GM19025 (cell line): ENCODE measurements at regions not wholly inside any gene's neighbourhood (a gene's known extent, or its start where the extent isn't known, plus 50 kb on each side); places are given as distances from the start of the nearest gene placed in this dataset.
"Not testable (repeated sequence)": the region's sequence is repeated elsewhere in the genome, so short reads cannot be mapped to it uniquely, and the experiment has no call there.

Source experiments
- ATAC-seq: cut with Tn5 transposase; IDR thresholded peaks from one replicate; pipeline ENCODE4 v1.9.1; 2021; ENCODE audit warnings: mild to moderate bottlenecking, low read depth, moderate library complexity; ENCODE audit not compliant: unreplicated experiment

DNA sequence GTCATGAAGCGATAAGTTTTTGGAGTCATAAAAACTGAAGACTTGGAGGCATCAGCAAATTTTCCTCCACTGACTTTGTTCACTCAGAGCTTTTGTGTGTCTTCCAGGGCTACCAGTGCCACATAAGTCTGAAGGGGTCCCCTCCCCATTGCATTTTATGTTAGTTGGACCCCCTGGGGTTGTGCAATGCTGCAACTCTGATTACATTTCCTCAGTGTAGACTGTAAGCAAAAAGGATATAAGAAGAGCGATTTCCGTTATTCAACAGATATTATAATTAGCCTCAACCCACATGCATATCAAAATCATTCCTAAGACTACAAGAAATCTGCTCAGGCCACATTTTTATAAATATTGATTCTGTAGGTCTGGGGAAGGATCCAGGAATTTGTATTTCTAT, 324.0 kb downstream of the TDRD3 start:
- ATAC-seq: no peak

DNA sequence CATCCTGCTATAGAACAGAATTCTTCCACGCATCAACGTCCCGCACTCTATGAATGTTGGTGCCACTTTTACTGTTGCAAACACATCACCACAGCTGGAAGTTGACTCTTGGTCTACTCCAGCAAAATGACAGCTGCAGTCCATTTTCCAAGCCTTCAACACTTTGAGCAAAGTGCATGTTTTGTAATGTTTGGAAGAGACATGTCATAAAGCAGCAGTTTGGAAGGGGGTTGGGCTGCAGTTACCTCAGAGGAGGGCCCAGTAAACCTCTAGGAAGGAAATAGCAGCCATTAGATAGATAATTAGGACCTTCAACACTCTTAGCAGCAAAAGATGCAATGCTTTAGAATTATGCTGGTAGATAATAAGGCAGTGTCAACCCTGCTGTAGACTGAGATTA, 323.6 kb downstream of the TDRD3 start:
- ATAC-seq: no peak

DNA sequence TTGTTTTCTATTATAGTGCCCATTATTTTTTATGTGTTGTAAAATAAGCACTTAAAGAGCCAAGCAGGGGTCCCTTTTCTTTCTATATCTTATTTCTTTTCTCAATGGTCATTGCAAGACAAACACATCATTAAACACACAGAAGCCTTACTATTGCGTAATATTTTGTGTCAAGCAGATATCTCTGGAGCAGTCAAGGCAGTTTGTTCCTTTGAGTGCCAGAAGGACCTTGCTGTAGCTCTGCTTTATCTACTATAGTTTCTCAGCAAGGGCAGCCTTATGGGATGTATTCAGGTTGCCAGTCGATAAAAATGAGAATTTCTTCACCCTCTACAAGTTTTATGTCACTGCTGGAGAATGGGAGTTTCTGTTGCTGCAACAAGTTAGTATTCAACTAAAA, 319.3 kb downstream of the TDRD3 start:
- ATAC-seq: no peak

GRCh38 chr13:60707878-60708277, 310.9 kb downstream of the TDRD3 start:
- no peak for ATAC-seq

DNA sequence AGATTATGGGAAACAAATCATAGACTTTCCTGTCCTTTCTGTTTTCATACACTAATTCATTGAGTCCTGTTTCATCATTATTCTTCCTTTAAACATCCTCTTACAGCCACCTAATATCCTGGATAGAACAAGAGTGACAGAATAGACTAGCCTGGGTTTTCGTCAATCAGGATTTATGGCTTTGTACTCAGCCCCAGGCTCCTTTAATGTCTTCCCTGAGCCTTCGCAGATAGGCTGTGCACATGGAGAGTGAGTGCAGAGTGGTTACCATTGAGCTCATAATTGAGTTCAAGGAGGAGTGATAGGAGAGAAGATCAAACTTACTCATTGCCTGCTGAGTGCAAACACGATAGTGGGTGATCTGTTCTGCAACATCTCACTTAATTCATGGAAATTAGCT, 304.9 kb downstream of the TDRD3 start:
- ATAC-seq: no peak

GRCh38 chr13:60700994-60701393, 304.0 kb downstream of the TDRD3 start:
- ATAC-seq: no peak

DNA sequence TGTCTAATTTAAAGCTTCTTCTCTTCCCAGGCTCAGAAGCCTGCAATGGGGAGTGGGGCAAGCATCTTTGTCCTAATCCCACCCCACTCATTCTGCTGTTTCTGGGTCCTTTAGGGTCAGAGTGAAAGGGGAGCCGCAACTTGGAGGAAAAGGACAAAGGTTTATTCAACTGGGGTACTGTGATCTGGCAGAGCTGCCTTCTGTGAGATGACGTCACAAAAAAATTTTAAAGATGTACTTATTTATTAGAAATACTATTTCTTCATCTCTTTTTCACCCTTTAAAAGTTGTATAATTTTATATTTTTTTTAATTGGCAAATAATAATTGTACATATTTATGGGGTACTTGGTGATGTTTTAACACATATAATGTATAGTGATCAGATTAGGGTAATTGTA, 302.6 kb downstream of the TDRD3 start:
- no peak for ATAC-seq

DNA sequence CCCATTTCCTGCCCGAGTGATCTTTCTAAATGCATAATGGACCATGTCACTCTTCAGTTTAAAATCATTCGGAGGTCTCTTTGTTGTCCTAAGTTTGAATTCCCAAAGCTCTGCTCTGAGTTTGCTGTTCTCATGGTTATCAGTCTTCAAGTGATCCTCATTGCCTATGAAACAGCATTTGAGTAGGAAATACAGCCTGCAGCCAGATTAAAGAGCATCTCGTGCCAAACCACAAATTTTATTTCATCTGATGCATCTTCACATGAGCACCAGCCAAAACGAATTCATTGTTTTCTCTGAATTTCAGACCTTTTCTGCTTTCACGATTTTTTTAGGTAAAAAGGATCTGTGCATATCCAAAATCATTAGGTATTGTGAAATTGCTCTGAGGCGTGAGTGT, 299.6 kb downstream of the TDRD3 start:
- ATAC-seq: no peak

GRCh38 chr13:60691268-60691667, 294.2 kb downstream of the TDRD3 start:
- no peak for ATAC-seq

DNA sequence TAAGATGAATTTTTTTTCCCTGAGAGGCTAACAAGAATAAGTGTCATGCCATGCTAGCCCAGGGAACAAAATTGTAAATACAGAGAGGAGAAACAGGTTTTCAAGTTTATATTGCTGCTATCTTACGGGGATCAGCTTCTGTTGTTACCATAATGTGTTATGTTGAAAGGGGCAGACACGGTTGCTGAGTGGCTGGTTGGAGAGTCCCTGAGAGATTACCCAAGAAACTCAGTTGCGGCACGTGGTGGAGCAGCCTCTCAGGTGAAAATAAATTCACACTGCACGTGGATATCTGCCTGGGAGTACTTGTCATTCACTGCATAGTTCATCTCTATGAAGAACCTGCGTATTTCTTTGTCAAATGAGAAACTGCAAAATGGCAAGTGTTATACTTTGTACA, 293.6 kb downstream of the TDRD3 start:
- no peak for ATAC-seq

GRCh38 chr13:60689571-60689970, 292.6 kb downstream of the TDRD3 start:
- ATAC-seq: no peak

- no peak for ATAC-seq
Observed at GRCh38 chr13:60689076-60689475, 292.1 kb downstream of the TDRD3 start.

- no peak for ATAC-seq
Observed at GRCh38 chr13:60679928-60680694, 283.1 kb downstream of the TDRD3 start.

- ATAC-seq: no peak
Observed at GRCh38 chr13:60679131-60679530, 282.1 kb downstream of the TDRD3 start.

DNA sequence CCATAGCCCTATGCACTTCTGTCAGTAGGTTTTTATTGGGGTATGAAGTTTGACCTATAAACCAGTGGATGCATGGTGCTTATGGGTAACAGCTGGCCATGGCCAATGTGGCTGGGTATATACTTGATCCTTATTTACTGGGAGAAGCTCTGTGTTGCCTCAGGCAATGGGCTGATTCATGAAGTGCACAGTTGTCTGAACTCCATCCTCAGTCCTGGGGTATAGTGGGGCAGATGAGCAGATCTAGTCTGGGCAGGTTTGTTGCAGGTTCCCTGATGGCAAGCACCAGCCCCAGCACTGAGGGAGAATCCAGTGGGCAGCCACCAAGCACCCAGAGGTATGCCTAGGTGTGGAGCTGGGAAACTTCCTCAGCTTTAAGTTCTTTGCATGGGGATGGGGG, 274.4 kb downstream of the TDRD3 start:
- ATAC-seq: no peak

DNA sequence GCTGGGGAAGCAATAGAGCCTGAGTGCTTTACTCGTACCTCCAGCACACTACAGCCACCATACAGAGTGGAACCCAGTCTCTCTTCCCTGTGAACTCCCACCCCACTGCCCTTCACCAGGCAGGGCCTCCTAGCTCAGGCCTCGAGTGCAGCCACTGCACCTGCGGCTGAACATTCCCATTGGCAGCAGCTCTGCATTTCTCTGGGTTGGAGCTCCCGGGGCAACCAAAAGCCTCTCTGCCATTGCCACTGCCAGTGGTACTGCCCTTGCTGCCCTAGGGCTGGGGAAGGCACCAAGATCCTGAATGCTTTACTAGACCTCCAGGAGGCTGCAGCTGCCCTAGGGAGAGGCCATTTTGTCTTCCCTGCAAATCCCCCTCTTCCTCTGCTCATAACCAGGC, 266.8 kb downstream of the TDRD3 start:
- no peak for ATAC-seq

DNA sequence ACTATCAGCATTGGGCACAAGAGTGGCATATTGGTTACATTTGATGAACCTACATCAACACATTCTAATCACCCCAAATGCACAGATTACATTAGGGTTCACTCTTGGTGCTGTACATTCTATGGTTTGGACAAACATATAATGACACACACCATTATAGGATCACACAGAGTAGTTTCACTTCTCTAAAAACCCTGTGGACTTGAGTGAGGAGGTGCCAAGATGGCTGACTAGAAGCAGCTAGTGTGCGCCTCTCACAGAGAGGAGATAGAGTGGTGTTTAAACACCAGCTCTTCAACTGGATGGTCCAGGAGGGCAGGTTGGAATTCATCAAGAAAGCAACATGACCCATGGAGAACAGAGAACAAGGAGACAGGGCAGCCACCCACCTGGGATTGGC, 265.6 kb downstream of the TDRD3 start:
- ATAC-seq: no peak

GRCh38 chr13:60661521-60661920, 264.5 kb downstream of the TDRD3 start:
- ATAC-seq: no peak

DNA sequence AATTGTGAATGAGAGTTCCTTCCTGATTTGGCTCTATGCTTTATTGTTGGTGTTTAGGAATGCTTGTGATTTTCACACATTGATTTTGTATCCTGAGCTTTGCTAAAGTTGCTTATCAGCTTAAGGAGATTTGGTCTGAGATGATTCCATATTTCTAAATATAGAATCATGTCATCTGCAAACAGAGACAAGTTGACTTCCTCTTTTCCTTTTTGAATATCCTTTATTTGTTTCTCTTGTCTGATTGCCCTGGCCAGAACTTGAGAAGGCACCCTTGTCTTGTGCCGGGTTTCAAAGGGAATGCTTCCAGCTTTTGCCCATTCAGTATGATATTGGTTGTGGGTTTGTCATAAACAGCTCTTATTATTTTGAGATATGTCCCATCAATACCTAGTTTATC, 260.6 kb downstream of the TDRD3 start:
- ATAC-seq: not testable (repeated sequence)

DNA sequence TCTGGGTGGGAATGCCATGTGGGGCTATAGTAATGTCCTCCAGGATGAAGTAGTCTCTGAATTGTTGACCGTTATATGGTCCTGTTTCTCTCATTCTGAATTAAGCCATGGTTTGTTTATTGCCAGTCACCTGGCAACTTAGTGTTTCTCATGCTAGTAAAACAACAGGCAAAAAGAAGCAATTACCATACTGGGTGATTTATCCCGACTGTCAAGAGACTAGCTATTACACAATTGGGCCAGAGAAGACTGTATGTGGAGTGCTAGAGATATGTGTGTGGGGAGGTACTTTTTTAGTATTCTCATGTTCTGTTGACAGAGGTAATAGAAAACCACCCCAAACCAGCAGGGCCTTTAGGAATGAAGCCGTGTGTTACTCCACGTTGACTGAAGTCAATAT, 258.2 kb downstream of the TDRD3 start:
- no peak for ATAC-seq

DNA sequence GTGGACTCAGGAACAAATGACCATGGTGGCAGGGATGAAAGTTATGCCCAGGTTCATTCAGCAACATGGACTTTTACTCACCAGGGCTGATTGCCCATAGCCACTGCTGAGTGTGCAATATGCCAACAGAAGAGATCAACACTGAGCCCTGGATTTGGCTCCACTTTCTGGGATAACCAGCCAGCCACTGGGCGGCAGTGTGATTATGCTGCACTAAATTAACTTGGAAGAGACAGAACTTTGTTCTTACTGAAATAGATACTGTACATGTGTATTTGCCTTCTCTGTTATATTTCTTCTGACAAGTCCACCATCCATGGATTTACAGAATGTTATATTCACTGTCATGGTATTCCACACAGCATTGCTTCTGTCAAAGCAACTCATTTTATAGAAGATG, 257.4 kb downstream of the TDRD3 start:
- no peak for ATAC-seq

- no peak for ATAC-seq
Observed at GRCh38 chr13:60647547-60647946, 250.5 kb downstream of the TDRD3 start.

GRCh38 chr13:60646620-60647019, 249.6 kb downstream of the TDRD3 start:
- no peak for ATAC-seq
